ENCODE measurements at regions not wholly inside any gene's neighbourhood (a gene's known extent, or its start where the extent isn't known, plus 50 kb on each side); places are given as distances from the start of the nearest gene placed in this dataset.

GRCh38 chr14:101383737-101384338, 177.5 kb upstream of the DIO3 start:
- ATAC-seq (no peak), DNase-seq (no peak)
- TF ChIP-seq CTCF (IDR thresholded peaks at IDR 0.05): no peak
- peaks cover 12% of the 10 kb centered on the region for H3K9me3 ChIP-seq
- H3K4me3 ChIP-seq: no peak overlapping the region
- no peaks in the 10 kb centered on the region for H3K36me3 ChIP-seq
- H3K4me1 ChIP-seq: no peaks in the 10 kb centered on the region
- H3K27ac ChIP-seq: no peak overlapping the region
- H3K27me3 ChIP-seq: no peaks in the 10 kb centered on the region
- intact Hi-C loops (cut with DNase I): no loop called here

- H3K27me3 ChIP-seq: no peaks in the 10 kb centered on the region
- H3K27ac ChIP-seq: no peak overlapping the region
- intact Hi-C loops (cut with DNase I): no loop called here
- H3K4me1 ChIP-seq: no peaks in the 10 kb centered on the region
- no peak for TF ChIP-seq CTCF (IDR thresholded peaks at IDR 0.05)
- DNase-seq: no peak
- no peak overlapping the region for H3K4me3 ChIP-seq
- ATAC-seq: no peak
- no peaks in the 10 kb centered on the region for H3K9me3 ChIP-seq
- H3K36me3 ChIP-seq: no peaks in the 10 kb centered on the region
Observed at GRCh38 chr14:101394374-101394773, 166.9 kb upstream of the DIO3 start.

- H3K4me3 ChIP-seq: no peak overlapping the region
- H3K27me3 ChIP-seq: no peaks in the 10 kb centered on the region
- H3K36me3 ChIP-seq: no peaks in the 10 kb centered on the region
- no peaks in the 10 kb centered on the region for H3K9me3 ChIP-seq
- TF ChIP-seq CTCF (IDR thresholded peaks at IDR 0.05): no peak
- H3K27ac ChIP-seq: no peak overlapping the region
- no peak for DNase-seq
- no peak for ATAC-seq
- H3K4me1 ChIP-seq: no peaks in the 10 kb centered on the region
- intact Hi-C loops (cut with DNase I): no loop called here
Observed at GRCh38 chr14:101395779-101396178, 165.5 kb upstream of the DIO3 start.

- no peak overlapping the region for H3K4me3 ChIP-seq
- DNase-seq (no peak), ATAC-seq (no peak)
- no peaks in the 10 kb centered on the region for H3K4me1 ChIP-seq
- intact Hi-C loops (cut with DNase I): no loop called here
- no peaks in the 10 kb centered on the region for H3K36me3 ChIP-seq
- H3K27me3 ChIP-seq: no peaks in the 10 kb centered on the region
- no peaks in the 10 kb centered on the region for H3K9me3 ChIP-seq
- TF ChIP-seq CTCF (IDR thresholded peaks at IDR 0.05): no peak
- no peak overlapping the region for H3K27ac ChIP-seq
Observed at GRCh38 chr14:101397206-101397605, 164.1 kb upstream of the DIO3 start.

GRCh38 chr14:101398011-101398410, 163.3 kb upstream of the DIO3 start:
- no peak overlapping the region for H3K4me3 ChIP-seq
- intact Hi-C loops (cut with DNase I): no loop called here
- no peaks in the 10 kb centered on the region for H3K9me3 ChIP-seq
- no peak overlapping the region for H3K27ac ChIP-seq
- TF ChIP-seq CTCF (IDR thresholded peaks at IDR 0.05): no peak
- peaks cover under 1% of the 10 kb centered on the region for H3K4me1 ChIP-seq
- DNase-seq: no peak
- H3K27me3 ChIP-seq: no peaks in the 10 kb centered on the region
- ATAC-seq: no peak
- no peaks in the 10 kb centered on the region for H3K36me3 ChIP-seq

Measured in upper lobe of right lung (tissue), 1 donor.